ENCODE measurements at regions not wholly inside any gene's neighbourhood (a gene's known extent, or its start where the extent isn't known, plus 50 kb on each side); places are given as distances from the start of the nearest gene placed in this dataset.

DNA sequence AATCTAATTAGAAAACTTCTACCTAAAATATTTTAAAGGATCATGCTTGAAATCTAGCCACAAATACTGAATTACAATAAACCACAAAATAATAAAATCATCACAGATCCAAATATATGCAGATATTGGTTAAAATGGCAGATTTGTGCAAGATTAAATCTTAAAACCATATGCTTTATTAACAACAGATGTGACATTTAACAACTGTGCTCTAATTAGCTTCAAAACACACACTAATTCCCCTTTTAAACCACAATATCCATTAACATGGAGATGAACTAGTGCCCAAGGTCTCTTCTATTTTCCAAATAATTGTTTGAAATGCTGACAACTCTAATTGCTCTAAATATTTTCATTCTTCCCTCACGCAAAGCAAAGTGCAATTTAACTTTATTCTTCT is 1530.3 kb downstream of the SI start:
- ATAC-seq (no peak), DNase-seq (no peak)
- no peak overlapping the region for H3K4me3 ChIP-seq
- H3K9me3 ChIP-seq = no peaks in the 10 kb centered on the region
- H3K4me1 ChIP-seq = no peaks in the 10 kb centered on the region
- H3K27me3 ChIP-seq = no peaks in the 10 kb centered on the region
- intact Hi-C loops (cut with DNase I) = no loop called here
- no peaks in the 10 kb centered on the region for H3K36me3 ChIP-seq
- TF ChIP-seq, protein P1, sequence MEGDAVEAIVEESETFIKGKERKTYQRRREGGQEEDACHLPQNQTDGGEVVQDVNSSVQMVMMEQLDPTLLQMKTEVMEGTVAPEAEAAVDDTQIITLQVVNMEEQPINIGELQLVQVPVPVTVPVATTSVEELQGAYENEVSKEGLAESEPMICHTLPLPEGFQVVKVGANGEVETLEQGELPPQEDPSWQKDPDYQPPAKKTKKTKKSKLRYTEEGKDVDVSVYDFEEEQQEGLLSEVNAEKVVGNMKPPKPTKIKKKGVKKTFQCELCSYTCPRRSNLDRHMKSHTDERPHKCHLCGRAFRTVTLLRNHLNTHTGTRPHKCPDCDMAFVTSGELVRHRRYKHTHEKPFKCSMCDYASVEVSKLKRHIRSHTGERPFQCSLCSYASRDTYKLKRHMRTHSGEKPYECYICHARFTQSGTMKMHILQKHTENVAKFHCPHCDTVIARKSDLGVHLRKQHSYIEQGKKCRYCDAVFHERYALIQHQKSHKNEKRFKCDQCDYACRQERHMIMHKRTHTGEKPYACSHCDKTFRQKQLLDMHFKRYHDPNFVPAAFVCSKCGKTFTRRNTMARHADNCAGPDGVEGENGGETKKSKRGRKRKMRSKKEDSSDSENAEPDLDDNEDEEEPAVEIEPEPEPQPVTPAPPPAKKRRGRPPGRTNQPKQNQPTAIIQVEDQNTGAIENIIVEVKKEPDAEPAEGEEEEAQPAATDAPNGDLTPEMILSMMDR (IDR thresholded peaks at IDR 0.05) = no peak
- no peak overlapping the region for H3K27ac ChIP-seq

DNA sequence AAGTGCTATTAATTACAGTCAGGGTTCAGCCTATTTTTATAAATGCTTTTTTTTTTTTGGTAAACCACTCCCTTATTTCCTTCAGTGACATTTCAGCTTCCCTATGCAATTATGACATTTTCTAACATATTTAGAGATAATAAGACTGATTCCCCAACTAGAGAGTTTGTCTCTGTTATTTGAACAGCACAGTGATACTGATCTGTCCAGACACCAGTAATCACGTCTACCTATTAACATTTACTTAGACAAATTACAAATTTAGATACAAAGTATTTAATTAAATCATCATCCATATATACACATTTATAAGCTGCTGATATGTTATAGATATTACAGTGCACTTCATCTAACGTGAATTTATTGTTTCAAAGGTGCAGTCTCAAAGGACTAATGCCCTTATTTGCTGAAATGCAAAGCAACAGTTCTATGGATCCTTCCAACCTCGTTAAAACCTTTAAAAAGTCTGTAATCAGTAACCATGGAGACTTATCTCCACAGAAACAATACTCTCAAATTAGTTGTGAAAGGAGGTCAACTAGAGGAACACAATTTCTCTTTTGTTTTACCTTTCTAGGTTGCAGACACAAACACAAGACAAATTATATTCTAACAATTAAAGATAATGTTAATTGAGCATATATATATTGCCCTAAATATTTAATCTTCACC is 1531.1 kb downstream of the SI start:
- no peak overlapping the region for H3K4me3 ChIP-seq
- TF ChIP-seq, protein P1 (IDR thresholded peaks at IDR 0.05) = no peak
- ATAC-seq = no peak
- no peak overlapping the region for H3K27ac ChIP-seq
- no peaks in the 10 kb centered on the region for H3K27me3 ChIP-seq
- intact Hi-C loops (cut with DNase I) = no loop called here
- no peaks in the 10 kb centered on the region for H3K4me1 ChIP-seq
- no peak for DNase-seq
- H3K36me3 ChIP-seq = no peaks in the 10 kb centered on the region
- no peaks in the 10 kb centered on the region for H3K9me3 ChIP-seq

DNA sequence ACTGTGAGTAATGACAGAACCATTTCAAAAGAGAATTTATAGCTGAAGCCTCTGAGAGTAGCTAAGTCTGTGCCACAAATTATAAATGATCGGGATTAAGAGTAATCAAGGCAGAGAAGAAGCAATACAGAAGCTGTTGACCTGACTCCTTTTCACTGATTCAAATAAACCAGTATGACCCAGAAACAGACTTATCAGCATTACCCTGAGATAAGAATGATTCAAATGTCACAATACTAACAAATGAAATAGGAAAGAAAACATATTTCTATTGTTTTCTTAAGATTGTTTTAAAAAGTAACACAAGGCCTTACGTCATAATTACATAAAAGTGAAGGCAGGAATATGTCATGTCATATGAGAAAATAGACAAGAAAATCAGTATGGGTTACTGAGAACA is 1534.6 kb downstream of the SI start:
- Histone ChIP-seq H3K4me1 (no peaks in the 10 kb centered on the region), H3K36me3 (no peaks in the 10 kb centered on the region), H3K27ac (no peak overlapping the region), H3K4me3 (no peak overlapping the region), H3K27me3 (no peaks in the 10 kb centered on the region), H3K9me3 (no peaks in the 10 kb centered on the region)
- TF ChIP-seq, protein P1 (IDR thresholded peaks at IDR 0.05) = no peak
- ATAC-seq = no peak
- intact Hi-C loops (cut with DNase I) = no loop called here
- DNase-seq = no peak

DNA sequence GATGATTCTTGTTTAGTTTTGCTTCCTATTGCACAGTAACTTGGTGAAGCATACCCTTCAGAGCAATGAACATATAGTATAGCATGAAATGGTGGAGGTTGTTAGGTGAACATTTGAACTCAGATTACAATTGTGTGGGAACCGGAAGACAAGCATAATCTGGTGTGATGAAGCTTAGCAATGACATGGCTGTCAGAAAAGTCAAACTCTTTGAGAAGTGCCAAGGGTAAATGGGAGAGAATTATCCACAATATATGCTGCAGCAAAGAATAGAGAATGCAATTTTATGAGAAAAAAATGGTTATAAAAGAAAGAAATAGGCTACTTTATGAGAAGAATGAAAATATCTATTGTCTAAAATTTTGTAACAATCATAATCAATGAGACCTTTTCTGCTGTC is 1536.7 kb downstream of the SI start:
- H3K4me1 ChIP-seq = no peaks in the 10 kb centered on the region
- DNase-seq = no peak
- H3K4me3 ChIP-seq = no peak overlapping the region
- intact Hi-C loops (cut with DNase I) = no loop called here
- no peaks in the 10 kb centered on the region for H3K36me3 ChIP-seq
- no peaks in the 10 kb centered on the region for H3K27me3 ChIP-seq
- no peaks in the 10 kb centered on the region for H3K9me3 ChIP-seq
- TF ChIP-seq, protein P1 (IDR thresholded peaks at IDR 0.05) = no peak
- H3K27ac ChIP-seq = no peak overlapping the region
- ATAC-seq = no peak

DNA sequence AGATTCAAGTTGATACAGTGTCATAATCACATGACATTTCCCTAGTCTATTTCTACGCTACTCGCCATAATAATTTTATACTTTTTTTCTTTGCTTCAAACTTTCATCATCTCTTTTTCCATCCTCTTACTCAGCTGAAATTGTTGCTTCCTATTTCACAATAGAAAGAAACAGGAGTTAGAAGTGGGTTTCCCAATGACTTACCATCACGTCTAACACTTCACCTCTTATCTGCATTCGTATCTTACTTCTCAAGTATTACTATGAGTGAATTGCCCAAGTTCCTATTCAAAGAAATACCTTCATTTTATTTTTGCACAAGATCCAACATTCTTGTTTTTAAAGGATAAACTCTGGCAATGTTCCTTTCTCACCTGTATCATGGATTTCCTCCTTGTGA is 1539.9 kb downstream of the SI start:
- H3K4me3 ChIP-seq = no peak overlapping the region
- H3K27me3 ChIP-seq = no peaks in the 10 kb centered on the region
- DNase-seq = no peak
- TF ChIP-seq, protein P1 (IDR thresholded peaks at IDR 0.05) = no peak
- intact Hi-C loops (cut with DNase I) = no loop called here
- H3K36me3 ChIP-seq = no peaks in the 10 kb centered on the region
- no peaks in the 10 kb centered on the region for H3K9me3 ChIP-seq
- no peak for ATAC-seq
- H3K4me1 ChIP-seq = no peaks in the 10 kb centered on the region
- no peak overlapping the region for H3K27ac ChIP-seq

All from left lung (tissue), 4 donors.